ENCODE measurements at regions not wholly inside any gene's neighbourhood (a gene's known extent, or its start where the extent isn't known, plus 50 kb on each side); places are given as distances from the start of the nearest gene placed in this dataset.
"Not testable (repeated sequence)": the region's sequence is repeated elsewhere in the genome, so short reads cannot be mapped to it uniquely, and the experiment has no call there.

DNA sequence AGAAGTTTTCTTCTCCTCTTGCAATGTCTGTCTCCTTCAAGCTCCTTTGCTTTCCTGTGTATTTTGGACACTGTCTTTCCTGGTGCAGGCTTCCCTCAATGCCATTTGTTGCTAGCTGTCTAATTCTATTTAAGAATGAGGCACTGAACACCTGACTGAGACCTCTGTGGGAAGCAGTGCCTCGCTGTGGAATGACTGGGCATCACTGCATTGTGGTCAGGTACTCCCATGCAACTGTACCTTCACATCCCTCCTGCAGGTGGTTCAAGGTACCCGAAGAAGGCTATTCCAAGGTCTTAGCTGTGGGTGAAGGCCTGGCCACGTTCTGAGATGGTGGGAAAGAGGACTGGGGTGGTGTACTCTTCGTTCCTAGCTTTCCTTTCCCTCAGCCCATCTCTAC is 152.8 kb upstream of the CTAGE1 start:
- no peak for DNase-seq

DNA sequence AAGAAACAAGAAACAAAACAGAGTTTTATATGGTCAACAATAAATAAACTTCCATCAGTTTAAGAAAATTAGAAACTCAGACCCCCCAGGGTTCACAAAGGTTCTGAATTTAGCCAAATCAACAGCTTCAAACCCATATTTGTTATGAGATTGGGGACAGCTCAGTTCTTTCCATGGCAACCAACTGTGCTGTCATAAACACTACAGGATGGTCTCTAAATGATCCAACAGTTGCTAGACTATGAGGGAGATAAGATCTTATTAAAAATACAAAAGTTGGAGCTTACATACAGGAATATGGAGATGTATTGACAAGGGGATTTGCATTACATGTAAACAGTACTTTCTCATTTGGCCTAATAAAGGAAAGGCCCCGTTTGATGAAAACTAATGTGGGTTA is 154.6 kb upstream of the CTAGE1 start:
- DNase-seq: no peak

DNA sequence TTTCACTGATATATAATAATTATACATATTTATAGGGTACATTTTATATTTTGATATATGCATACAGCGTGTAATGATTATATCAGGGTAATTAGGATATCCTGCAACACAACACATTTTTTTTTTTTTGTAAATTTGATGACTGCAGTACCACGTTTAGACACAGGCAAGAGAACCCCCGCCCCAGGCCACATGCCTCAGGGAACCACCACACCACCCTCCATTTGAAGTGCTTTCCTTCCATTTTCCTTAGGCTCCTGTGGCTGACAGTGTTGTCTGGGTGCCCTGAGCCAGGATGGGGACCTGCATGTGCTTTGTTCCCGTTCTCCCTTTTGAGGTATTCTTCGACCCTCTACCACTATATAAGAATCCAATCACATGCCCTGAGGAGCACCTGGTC is 161.6 kb upstream of the CTAGE1 start:
- no peak for DNase-seq

DNA sequence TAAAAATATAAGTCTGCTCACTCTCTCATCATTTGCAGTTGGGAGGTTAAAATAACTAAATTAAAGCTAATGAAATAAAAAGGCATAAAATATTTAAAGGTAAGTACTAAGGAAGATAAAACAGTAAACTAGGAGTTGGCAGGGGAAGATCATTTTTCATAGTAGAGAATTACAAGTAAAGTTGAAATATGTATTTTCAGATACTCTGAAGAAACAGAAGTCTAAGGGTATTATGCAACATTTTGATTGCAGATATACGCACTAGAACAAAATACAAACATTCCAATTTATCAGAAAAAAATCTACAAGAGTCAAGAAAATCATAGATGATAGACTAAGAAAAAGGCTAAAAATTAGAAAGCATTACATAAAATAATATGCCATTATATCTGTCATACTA is 167.6 kb upstream of the CTAGE1 start:
- DNase-seq: no peak

DNA sequence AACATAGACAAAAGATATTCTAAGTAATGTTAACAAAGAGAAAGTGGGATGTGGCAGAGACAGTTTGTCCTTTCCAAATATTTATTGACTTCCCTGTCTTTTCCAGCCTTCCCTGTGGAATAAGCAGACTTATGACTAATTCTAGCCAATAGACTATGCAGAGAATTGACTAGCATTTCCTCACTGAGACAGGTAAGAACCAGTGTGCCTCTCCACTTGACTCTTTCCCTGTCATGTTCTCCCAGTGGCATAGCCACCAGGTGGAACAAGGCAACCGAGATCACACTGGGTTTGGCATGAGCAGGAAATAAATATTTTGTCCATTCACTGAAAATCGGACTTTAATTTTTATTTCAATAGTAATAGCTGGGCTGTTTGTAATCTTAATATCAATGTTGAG is 168.1 kb upstream of the CTAGE1 start:
- DNase-seq: no peak

DNA sequence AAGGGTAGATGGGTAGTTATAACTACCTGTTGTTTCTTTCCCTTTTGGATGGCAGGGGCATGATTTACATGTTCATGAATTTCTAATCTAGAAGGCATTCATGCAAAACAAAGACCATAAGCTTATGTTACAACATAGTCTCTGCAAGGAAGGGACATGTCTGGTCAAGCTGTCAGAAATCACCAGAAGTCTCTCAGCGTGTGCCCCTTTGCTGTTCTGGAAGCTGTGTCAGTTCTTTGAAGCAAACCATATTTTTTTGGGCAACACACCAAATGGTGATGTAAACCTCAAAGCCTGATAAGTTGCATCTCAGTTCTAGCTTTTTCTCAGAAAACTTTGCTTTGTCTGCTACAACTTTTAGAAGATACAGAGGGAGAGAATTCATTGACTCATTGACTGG is 173.5 kb upstream of the CTAGE1 start:
- DNase-seq: no peak

DNA sequence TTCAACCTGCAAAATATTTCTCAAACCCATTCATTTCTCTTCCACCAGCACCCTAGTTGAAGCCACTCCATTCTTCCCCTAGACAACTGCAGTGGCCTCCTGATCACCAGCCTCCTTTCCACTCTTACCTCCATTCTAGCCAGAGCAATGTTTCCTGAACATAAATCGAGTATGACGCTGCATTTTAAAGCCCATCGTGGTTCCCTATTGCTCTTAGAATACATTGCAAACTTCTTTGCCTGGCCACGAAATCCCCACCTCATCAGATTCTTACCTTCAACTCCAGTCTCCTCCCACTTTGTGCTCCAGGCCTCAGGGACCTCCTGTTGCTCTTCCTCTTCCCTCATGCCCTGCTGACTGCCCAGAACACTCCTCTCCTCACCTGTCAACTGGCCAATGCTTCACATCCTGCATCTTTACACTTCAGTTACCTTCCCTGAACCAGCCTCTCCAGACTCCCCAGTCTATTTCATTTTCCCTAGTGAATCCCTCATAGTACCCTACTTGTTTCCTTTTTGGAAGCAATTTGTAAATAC is 176.5 kb upstream of the CTAGE1 start:
- DNase-seq: no peak

DNA sequence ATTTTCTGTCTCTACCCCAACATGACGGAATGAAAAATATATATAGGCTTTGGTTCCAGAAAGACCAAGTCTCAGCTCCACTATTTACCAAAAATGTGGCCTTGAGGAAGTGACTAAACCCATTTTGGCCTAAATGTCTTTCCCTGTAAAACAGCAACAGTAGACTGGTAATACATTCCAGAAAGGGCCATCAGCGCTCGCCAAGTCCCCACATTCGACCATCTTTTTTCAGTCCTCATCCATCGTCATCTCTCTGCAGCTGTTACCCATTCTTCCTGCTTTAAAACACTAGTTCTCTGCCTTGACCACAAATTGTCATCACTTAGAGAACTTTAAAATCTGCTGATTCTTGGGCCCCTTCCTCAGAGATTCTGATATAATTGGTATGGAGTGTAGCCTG is 183.8 kb upstream of the CTAGE1 start:
- no peak for DNase-seq

DNA sequence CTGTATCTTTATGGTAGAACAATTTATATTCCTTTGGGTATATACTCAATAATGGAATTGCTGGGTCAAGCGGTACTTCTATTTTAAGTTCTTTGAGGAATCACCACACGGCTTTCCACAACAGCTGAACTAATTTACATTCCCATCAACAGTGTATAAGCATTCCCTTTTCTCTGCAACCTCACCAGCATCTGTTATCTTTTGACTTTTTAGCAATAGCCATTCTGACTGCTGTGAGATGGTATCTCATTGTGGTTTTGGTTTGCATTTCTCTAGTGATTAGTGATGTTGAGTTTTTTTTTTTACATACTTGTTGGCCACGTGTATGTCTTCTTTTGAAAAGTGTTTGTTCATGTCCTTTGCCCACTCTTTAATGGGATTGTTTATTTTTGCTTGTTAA is 184.7 kb upstream of the CTAGE1 start:
- not testable (repeated sequence) for DNase-seq

DNA sequence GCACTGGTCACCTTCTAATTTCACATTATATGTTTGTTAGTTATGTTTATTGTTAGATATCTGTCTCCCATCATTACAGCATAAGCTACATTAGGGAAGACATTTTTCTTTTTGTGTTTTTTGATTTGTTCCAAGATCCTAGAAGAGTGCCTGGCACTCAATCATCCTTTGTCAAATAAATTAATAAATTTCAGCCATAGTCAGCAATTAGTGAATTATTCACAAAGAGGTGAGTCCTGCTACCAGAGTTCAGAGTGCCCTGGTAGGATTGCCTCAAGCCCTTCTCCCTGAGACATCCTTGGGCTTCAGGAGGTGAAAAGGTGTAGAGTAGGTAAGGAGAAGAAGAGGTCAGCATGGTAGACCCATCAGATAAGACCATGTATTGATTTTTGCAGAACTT is 186.2 kb upstream of the CTAGE1 start:
- DNase-seq: no peak

DNA sequence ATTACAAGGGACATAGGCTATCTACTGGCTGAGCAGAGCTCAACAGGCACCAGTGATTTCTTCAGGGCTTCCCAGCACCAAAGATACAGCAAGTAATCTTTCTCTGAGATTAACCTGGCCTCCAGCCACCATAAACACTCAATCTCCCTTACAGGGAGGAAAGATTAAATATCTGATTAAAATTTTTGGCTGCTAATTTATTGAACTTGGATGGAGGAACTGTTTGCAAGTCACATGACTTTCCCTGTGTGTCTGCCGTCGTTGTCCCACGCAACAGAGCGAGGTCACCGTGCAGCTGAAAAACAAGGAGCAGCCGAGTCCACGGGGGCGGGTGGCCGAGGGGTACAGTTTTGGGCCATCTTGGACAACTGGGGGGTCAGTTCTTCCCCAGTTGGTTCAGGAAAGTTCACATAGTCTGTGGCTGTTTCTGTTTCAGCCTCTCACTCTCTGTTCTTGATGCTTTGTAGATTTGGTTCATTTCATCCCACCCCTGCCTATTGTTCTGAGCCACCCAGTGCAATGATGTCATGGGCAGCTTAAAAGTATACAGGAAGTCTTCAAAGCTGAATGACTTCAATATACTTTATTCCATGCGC is 186.8 kb upstream of the CTAGE1 start:
- peak; percentile 25 for DNase-seq

DNA sequence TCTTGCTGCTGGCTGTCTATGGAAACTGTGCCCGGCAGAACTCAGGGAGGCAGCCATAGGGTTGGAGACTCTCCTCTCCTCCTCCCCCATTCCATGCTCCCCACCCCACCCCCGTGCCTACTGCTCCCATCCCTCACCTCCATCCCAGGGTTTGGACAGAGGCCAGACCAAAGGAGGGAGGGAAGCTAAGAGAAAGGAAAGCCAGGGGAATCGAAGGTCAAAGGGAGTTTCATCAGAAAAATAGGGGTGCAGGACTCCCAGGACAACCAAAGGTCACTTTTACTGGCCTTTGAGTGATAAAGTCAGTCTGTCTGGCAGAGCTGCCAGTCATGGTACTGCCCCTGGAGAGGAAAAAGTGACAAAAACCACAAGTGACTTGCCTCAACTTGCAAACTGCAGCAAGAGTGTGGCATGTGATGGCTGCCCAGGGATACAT is 187.3 kb upstream of the CTAGE1 start:
- DNase-seq: no peak

DNA sequence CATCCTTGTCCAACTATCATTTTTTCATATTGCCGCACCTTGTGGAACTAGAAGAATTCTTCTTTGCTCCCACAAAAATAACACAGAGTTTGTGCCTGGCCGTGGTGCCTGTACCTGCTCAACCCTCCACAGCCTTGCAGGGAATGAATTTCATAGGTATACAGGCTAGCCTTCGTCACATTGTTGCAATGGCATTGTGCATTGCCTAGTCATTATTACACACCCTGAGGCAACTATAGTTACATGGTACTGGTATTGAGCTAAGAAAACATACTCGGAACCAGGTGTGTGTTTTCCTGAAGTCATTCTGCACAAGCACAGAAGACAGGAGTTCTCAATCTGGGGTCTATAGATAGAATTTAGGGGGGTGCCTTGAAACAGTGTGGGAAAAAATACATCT is 188.0 kb upstream of the CTAGE1 start:
- DNase-seq: no peak

DNA sequence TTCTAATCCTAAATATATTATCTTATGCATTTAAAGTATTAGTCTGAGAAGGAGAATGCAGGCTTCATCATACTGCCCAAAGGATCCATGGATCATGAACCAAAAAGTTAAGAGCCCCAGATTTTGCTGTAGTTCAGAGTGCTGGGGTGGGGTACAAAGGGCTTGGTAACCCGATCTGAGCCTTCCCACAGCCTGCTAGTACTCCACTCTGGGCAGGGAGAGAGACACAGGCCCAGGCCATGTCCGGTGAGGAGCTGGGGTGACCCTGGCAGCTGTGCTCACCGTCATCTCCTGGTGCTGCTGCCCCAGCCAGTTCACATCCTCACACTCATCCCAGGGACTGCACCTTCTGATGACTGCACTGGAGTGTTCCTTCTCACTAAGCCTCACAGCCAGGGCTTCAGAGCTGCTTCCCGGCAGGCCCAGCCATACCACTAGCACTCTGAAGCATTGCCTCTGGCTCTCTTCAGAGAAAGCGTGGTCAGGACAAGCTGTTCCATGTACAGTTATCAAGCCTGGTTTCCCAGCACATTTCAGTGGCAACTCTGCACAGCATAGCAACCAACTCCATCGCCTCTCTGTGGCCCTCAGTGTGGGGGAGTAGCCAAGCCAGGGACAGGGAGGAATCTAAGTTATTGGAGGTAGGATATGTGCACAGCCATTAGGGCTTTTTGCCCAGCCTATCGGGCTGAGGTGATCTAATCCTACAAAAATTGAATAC is 189.0 kb upstream of the CTAGE1 start:
- no peak for DNase-seq

DNA sequence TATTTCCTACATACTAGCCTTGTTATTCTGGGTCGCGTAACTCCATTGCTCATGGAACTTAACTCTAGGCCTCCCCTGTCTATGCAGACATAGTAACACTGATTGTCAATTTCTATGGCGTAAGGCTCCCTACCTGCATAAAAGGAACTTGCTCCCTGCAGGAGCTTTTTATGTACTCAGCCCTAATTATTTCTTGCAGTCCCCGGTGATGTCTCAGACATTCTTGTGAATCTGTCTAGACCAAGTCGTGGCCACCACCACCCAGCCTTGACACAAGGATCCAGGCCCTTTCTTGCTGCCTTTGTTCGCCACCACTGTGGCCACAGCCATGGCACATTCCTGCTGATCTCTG is 189.5 kb upstream of the CTAGE1 start:
- no peak for DNase-seq

DNA sequence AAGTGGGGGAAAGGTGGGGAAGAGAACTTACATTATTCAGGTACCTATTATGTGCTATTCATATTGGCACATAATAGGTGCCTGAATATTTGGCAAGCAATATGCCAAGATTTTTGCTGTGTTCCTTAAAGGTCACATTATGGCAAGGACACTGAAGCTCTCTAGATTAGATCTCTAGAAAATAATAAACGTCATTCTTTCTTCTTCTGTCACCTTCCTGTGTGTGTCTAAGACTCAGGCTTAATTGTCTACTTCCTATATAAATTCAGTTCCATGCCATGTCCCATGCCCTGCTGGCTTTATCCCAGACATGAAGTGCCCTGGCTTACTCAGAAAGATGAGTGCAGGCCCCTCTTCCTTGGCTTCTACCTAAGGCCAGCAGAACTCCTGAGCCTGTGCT is 191.1 kb upstream of the CTAGE1 start:
- no peak for DNase-seq

DNA sequence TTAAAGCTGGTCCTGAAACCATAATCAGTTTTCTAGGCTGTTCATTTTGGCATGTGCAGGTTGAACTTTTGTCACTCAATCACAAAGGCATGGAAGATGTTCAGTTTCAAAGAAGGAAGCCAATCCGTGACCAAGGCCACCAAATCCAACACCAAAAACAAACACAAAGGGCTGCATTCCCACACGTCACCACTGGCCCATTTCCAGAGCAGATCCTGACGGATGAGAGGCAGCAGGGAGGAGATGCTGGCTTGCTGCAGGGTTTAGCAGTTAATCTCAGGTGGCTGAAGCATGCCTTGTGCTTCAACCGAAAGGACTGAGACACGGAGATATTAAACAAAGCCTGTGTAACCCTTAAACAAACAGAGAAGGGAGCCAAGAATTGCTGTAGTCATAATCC is 191.9 kb upstream of the CTAGE1 start:
- DNase-seq: peak; percentile 38

DNA sequence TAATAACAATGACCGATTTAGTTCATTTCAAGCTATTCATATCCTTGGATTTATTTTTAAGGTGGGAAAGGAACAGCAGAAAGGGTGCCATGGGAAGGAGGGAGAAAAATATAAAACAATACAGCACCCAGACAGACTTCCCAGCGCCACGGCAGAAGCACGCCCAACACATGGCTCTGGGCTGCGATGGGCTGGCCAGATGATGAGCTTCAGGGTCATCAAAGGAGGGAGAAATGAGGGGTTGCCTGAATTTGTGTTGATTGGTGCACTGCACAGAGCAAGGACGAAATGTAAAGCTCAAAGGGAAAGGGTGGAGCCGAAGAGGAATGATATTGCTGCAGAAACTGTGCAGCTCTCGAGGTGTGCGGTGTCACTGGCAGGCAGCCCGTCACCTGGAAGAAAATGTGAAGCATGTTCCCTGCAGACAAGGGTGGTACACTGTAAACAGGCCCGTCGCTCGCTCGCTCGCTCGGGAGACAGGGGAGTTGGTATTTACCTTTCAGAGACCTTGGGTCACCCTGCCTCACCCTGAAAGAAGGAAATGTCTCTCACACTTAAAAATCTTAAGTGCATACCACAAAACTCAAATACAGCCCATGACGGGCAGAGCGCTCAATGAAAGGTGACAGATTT is 195.5 kb upstream of the CTAGE1 start:
- DNase-seq: no peak

DNA sequence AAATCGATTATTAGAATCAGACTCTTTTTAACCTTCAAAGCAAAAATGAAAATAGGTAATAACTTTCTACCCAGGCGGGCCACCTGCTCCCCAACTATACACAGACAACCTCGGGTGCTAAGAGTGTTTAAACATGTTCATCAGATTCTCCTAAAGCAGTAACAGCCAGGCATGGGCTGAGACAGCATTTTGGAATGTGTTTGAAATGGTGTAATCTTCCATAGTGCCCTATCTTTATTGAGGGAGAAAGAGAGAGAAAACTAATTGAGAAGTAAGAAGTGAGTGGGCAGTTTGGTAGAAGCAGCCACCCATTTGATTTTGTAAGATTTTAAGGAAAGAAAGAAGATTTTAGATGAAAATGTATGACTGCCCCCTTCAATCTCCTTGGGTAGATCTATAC is 196.1 kb upstream of the CTAGE1 start:
- DNase-seq: no peak

DNA sequence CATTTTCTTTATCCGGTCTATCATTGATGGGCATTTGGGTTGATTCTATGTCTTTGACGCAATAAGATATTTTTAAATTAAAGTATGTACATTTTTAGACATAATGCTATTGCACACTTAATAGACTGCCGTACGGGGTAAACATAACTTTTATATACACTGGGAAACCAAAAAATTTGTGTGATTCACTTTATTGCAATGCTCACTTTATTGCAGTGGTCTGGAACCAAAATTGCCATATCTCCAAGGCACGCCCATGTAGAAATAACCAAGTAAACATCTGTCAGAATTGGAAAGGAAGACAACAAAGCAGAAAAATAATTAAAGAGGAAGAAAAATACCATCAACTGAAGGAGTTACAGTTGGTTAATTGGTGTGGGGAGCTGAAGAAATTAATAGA is 205.8 kb upstream of the CTAGE1 start:
- DNase-seq: no peak

DNA sequence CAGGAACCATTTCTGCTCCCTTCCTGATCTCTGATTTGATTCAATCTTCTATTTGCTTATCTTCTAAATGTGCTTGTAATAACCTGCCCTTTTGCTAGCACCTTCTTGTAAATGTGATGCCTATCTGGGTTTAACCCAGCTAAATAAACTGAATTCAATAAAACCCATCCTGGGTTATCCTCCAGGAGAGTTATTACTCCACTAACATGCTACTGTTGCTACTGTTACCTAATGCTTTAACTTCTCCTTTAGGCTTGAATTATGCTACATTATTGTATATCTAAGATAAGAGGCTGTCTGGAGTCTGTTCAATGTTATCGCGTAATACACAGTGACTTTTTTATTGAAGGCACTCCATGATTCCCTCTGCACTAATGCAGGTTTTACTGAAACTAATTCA is 206.5 kb upstream of the CTAGE1 start:
- no peak for DNase-seq

DNA sequence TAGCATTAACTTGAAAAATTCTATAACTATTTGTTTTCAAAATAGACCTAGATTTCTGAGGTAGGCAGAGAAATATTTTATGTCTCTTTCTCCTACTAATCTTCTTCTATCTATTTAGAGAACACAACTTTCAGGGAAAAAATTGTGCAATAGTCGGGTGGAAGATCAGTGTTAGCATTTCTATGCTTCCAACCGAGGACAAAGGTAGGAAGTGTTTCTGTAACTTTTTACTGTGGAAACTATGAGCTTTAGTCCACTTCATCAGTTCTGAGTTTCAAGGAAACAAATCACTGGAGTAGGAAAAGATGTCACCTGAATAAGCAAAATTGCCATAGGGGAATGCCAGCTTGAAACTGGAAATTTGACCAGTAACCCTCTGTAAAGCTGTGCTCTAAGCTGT is 207.7 kb upstream of the CTAGE1 start:
- DNase-seq: no peak

DNA sequence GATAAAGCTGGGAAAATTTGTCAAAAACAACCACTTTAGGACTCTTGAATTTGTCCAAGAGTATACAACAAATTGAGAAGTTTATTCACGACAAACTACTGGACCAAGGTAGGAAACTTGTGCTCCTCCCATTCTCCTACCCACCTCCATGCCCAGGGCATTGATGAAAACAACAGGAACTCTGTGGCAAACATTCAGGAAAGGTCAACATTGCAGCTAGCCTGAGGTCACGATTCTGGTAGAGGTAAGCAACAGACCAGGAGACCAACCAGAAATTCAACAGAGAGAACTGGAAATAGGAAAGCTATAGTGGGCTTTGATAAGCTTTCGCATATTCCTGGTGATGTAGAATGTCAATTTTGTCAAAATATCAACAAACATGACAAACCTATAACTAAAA is 209.1 kb upstream of the CTAGE1 start:
- DNase-seq: no peak

DNA sequence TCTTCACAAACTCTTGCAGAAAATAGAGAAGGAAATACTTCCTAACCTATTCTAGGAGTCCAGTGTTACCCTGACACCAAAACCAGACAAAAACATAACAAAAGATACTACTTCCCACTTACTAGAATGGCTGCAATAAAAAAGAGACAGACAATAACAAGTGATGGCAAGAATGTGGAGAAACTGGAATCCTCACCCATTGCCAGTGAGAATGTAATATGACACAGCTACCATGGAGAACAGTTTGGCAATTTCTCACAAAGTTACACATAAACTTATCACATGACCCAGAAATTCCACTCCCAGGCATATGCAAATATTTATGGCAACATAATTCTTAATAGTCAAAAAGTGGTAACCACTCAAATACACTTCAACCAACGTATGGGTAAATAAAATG is 209.8 kb upstream of the CTAGE1 start:
- no peak for DNase-seq
